Activated B cell treated with CpG ODN at 0.5 μM for 24 hours (primary cell): ENCODE measurements at regions not wholly inside any gene's neighbourhood (a gene's known extent, or its start where the extent isn't known, plus 50 kb on each side); places are given as distances from the start of the nearest gene placed in this dataset.

Source experiments
- ATAC-seq: fragments of 200-7000 bp; cut with Tn5 transposase; one replicate; pipeline ENCODE4 v1.10.0; 2021; ENCODE audit warnings: low read depth, mild to moderate bottlenecking, moderate library complexity
- CTCF ChIA-PET: fragments of 350-600 bp; sonication (Branson Sonifier 250); formaldehyde crosslinking; loops from one replicate; lab custom pipeline; 2021; ENCODE audit warnings: antibody characterized with exemption; lab: Charles Lee
- POLR2A ChIA-PET: fragments of 350-600 bp; sonication (Branson Sonifier 250); formaldehyde crosslinking; loops from one replicate; lab custom pipeline; 2021; ENCODE audit warnings: antibody characterized with exemption; lab: Charles Lee
- DNase-seq: peaks from one replicate; pipeline ENCODE4 v3.0.0; 2022
- H3K27ac Mint-ChIP-seq: one replicate; pipeline ENCODE4 v1.8.0; 2020; ENCODE audit warnings: mixed read lengths
- H3K27me3 Mint-ChIP-seq: one replicate; pipeline ENCODE4 v1.8.0; 2021; ENCODE audit warnings: mixed read lengths
- H3K36me3 Mint-ChIP-seq: one replicate; pipeline ENCODE4 v1.8.0; 2021; ENCODE audit warnings: low read depth, mixed read lengths
- H3K4me1 Mint-ChIP-seq: one replicate; pipeline ENCODE4 v1.8.0; 2021; ENCODE audit warnings: mixed read lengths
- H3K4me3 Mint-ChIP-seq: one replicate; pipeline ENCODE4 v1.8.0; 2020; ENCODE audit warnings: mild to moderate bottlenecking, mixed read lengths
- H3K9me3 Mint-ChIP-seq: one replicate; pipeline ENCODE4 v1.8.0; 2020; ENCODE audit warnings: mixed read lengths
- intact Hi-C: fragments of 100-400 bp; cut with micrococcal nuclease; formaldehyde crosslinking; loops from one replicate; pipeline ENCODE4 v1.15.1; 2024
- TF ChIP-seq, protein P1 (sequence below): fragments of 200-600 bp; IDR thresholded peaks from one replicate; pipeline ENCODE4 v1.8.0; 2022; ENCODE audit warnings: antibody characterized with exemption, mild to moderate bottlenecking

DNA sequence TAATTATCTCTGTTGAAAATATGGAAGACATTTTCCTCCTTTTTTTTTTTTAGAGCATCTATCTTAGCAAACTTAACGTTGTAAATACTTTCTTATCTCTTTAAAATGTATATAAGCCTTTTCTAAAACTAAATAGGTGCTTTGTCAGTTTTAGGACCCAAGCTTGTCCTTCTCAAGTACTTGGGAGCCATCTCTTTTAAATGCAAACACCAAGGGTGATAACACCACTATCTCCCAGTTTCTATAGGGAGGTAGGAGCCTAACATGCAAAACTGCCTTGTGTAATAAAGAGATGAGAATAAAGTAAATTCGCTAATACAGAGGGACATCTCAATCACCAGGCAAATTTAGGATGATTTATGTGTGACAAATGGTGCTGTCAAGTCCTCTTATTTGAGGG lies 157.0 kb upstream of the FAM83B start:
- Mint-ChIP-seq H3K4me1 (no peaks in the 10 kb centered on the region), H3K4me3 (no peak overlapping the region), H3K9me3 (peaks cover 3% of the 10 kb centered on the region), H3K36me3 (no peaks in the 10 kb centered on the region), H3K27ac (no peak overlapping the region), H3K27me3 (no peaks in the 10 kb centered on the region)
- POLR2A ChIA-PET = no interaction called here
- DNase-seq (no peak), ATAC-seq (no peak)
- TF ChIP-seq, protein P1, sequence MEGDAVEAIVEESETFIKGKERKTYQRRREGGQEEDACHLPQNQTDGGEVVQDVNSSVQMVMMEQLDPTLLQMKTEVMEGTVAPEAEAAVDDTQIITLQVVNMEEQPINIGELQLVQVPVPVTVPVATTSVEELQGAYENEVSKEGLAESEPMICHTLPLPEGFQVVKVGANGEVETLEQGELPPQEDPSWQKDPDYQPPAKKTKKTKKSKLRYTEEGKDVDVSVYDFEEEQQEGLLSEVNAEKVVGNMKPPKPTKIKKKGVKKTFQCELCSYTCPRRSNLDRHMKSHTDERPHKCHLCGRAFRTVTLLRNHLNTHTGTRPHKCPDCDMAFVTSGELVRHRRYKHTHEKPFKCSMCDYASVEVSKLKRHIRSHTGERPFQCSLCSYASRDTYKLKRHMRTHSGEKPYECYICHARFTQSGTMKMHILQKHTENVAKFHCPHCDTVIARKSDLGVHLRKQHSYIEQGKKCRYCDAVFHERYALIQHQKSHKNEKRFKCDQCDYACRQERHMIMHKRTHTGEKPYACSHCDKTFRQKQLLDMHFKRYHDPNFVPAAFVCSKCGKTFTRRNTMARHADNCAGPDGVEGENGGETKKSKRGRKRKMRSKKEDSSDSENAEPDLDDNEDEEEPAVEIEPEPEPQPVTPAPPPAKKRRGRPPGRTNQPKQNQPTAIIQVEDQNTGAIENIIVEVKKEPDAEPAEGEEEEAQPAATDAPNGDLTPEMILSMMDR = no peak
- intact Hi-C loops = no loop called here
- CTCF ChIA-PET = no interaction called here

DNA sequence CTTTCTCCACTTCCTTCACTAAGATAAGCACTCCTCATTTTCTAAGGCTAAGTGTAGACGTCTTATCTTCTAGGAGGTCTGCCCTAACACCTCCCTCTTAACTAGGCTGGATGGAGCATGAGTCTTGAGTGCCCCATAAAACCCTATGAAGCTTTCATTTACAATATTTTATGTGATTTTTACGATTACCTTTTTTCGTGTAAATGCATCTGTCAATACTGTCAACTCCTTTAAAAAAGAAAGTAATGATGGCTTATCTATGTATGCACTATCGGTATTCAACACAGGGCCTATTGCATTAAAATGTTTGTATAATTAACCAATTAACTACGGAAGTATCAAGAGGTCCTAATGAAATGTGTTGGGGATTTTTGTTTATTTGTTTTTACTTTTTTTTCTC lies 156.0 kb upstream of the FAM83B start:
- TF ChIP-seq, protein P1 = no peak
- no peaks in the 10 kb centered on the region for H3K27me3 Mint-ChIP-seq
- ChIA-PET CTCF (no interaction called here), POLR2A (no interaction called here)
- H3K36me3 Mint-ChIP-seq = no peaks in the 10 kb centered on the region
- ATAC-seq (no peak), DNase-seq (no peak)
- no peaks in the 10 kb centered on the region for H3K4me1 Mint-ChIP-seq
- intact Hi-C loops = no loop called here
- no peak overlapping the region for H3K27ac Mint-ChIP-seq
- H3K4me3 Mint-ChIP-seq = no peak overlapping the region
- peaks cover 3% of the 10 kb centered on the region for H3K9me3 Mint-ChIP-seq

DNA sequence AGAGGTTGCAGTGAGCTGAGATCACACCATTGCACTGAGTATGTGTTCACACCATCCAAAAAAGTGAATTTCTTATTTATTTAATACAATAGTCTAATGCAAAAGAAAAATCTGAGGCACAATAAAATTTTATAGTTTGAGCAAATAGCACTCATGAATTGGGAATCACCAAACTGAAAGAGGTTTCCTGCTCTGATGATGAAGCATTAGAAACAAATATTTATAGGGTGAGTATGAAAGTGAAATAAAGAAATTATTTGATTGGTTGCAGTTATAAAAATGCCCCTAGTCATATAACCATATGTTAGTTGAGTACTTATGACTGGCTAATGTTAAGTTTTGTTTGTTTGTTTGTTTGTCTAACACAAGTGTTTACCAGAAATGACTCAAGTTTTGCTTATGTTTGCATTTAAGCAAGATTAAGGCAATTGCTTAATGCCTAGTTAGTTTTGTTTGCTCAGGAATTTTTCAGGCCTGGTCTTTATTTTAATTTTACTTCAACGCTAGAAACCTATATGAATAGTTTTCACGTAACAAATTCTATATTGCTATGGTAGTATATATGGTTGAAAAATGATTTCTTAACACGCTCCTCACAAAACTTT lies 151.5 kb upstream of the FAM83B start:
- intact Hi-C loops = no loop called here
- ChIA-PET CTCF (no interaction called here), POLR2A (no interaction called here)
- Mint-ChIP-seq H3K4me1 (peaks cover 4% of the 10 kb centered on the region), H3K36me3 (no peaks in the 10 kb centered on the region), H3K9me3 (peaks cover 3% of the 10 kb centered on the region), H3K27ac (no peak overlapping the region), H3K27me3 (no peaks in the 10 kb centered on the region), H3K4me3 (no peak overlapping the region)
- DNase-seq (no peak), ATAC-seq (no peak)
- TF ChIP-seq, protein P1 = no peak

DNA sequence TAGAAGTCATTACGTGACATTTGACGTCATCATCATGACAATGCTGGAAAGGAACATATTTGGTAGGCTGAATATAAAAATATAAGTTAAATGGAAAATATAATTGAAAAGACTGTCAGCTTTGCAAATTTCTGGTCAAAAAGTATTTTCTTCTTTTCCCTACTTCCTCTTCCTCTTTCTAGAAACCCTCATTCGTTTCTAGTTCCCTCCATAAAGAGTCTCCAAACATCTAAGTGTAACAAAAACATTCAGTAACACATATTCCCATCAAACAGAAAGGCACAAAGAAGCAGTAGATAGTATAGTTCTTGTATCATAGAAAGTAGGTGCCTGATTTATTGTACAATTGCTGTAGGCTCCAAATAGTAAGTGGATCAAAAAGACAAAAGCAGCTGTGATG lies 150.8 kb upstream of the FAM83B start:
- no peak overlapping the region for H3K27ac Mint-ChIP-seq
- intact Hi-C loops = no loop called here
- CTCF ChIA-PET = no interaction called here

DNA sequence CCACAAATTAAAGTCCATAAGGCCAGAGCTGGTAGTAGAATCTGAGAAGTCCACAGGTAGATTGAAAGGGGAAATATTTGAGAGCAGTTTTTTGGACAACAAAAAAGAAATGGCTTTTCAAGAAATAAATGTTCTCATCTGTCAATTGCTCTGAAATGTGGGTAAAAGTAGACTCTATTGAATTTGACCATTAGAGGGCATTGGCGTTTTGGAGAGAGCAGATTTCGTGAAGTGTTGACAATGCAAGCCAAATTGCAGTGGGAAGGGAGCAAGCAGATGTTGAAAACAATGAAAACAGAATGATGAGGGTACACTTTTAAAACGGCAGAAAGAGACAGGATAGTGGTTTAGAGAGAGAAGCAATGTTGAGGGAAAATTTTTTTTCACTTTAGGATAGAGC lies 149.1 kb upstream of the FAM83B start:
- intact Hi-C loops = no loop called here
- H3K36me3 Mint-ChIP-seq = no peaks in the 10 kb centered on the region
- ATAC-seq (no peak), DNase-seq (no peak)
- H3K9me3 Mint-ChIP-seq = no peaks in the 10 kb centered on the region
- no peak overlapping the region for H3K27ac Mint-ChIP-seq
- H3K27me3 Mint-ChIP-seq = no peaks in the 10 kb centered on the region
- H3K4me3 Mint-ChIP-seq = no peak overlapping the region
- POLR2A ChIA-PET = no interaction called here
- TF ChIP-seq, protein P1 = no peak
- peaks cover 4% of the 10 kb centered on the region for H3K4me1 Mint-ChIP-seq
- CTCF ChIA-PET = no interaction called here

More for the DNA sequence above, 150.8 kb upstream of the FAM83B start:
- H3K4me3 Mint-ChIP-seq = no peak overlapping the region
- POLR2A ChIA-PET = no interaction called here
- H3K36me3 Mint-ChIP-seq = no peaks in the 10 kb centered on the region
- DNase-seq = no peak
- H3K27me3 Mint-ChIP-seq = no peaks in the 10 kb centered on the region
- peaks cover 3% of the 10 kb centered on the region for H3K9me3 Mint-ChIP-seq
- ATAC-seq = no peak
- TF ChIP-seq, protein P1 = no peak
- peaks cover 4% of the 10 kb centered on the region for H3K4me1 Mint-ChIP-seq
